Cerebellar nuclear complex (tissue), 1 donor: ENCODE measurements at regions not wholly inside any gene's neighbourhood (a gene's known extent, or its start where the extent isn't known, plus 50 kb on each side); places are given as distances from the start of the nearest gene placed in this dataset.

Experiments
- DNase-seq, 2 experiments: peaks; one replicate each; lab custom pipeline; 2025; lab: John Stamatoyannopoulos, UW

DNA sequence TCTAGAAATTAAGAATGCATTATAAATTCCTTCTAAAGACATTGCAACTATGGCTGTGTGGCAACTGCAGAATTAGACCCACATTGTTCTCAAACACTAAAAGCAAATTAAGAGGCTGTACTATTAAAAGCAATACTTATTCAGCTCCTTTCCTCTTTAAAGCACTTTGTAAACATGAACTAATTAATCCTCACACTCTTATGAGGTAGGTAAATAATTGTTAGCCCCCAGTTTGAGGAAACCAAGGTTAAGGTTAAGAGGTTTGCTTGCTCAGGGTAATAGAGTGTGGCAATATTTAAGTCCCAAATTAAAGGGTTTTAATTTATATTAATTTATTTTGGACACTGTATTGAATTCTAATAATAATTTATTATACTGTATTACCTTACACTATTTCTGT is 553.8 kb downstream of the LRRIQ3 start:
- DNase-seq, result no peak

DNA sequence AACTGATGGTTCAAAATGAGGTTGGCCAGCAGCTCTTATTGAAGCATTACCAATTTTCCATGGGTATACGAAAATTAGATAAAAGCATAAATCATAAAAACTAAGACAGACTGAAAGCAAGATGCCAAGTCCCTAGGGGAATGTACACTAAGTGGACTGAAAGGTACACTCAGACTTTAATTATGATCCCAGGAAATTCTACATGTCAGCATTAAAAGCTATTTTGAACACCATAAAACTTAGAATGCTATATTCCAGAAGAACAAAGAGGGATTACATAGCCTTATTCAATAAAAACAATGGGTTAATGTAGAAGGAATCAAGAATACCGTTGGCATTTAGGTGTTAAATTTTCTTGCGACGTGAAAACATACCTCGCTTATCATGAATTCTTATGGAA is 558.5 kb downstream of the LRRIQ3 start:
- no peak for DNase-seq

DNA sequence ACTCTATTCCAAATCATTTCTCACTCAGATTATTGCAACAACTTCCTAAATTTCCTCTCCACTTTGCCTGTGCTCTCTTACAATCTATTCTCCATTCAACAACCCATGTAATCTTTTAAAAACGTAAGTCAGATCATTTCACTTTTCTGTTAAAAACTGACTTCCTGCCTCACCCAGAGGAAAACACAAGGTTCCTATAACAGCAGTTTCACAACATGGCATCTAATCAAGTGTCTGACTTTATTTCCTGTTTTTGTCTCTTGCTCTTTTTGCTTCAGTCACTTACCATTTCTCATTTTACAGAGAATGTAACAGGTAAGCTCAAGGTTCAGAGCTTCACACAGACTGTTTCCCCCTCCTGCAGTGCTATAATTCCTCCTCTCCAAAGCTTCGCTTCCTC is 560.7 kb downstream of the LRRIQ3 start:
- no peak for DNase-seq

DNA sequence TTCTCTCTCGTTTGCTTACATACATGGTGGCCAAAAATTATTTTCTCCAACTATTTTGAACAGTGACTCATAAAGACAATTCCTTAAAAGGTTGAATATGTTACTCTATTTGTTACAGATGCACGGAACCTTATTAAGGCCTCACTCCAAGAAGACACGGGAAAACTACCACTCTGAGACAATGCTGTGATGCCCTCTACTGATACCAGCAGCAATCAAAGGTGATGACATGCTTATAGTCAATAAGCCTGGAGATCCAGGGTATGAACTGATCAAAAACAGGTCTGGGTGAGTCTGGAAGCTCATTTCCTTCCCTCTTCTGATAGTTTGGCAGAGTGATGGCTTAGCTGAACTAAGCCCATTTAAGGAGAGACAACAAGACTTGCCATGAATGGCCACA is 563.0 kb downstream of the LRRIQ3 start:
- DNase-seq, result no peak

DNA sequence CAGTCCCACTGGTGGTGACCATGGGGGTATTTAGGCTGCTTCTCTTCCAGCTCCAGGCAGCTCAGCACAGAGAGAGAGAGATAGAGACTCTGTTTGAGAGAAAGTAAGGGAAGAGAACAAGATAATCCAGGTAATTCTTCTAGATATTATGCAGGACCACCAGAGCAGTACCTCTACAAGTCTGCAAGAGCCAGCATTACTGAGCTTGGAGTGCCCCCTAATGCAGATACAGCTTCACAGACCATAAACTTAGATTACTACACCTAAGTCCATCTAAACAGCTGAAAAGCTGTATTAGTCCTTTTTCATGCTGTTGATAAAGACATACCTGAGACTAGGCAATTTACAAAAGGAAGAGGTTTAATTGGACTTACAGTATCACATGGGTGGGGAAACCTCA is 570.3 kb downstream of the LRRIQ3 start:
- no peak for DNase-seq

DNA sequence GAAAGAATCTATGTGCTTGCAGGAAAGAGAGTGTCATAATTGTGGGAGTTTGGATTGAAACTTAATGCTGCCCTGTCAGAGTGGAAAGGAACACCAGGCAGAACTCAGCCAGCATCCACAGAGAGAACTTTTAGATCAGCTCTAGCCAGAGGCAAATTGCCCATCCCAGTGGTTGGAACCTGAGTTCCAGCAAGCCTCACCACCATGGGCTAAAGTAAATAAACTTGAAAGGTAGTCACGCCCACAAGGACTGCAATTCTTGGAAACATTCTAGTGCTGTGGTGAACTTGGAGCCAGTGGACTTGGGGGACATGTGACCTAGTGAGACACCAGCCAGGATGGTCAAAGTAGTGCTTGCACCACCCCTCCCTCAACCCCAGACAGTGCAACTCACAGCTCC is 571.6 kb downstream of the LRRIQ3 start:
- DNase-seq, result no peak

DNA sequence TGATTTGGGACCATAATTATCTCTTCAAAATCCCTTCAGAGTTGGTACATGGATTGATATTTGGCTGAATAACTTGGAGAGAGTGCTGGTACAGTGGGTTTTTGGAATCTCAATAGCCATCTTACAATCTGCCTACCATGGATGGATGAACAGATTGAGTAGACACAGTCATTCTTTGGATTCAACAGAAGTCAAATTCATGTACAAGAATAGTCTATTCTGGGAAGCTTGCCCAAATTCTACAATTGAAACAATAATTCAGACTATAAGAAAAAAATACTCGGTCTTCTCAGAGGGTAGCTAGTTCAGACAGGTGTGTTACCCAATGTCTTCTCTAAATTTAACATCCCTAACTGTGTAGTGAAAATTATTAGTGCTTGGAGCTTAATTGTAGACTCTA is 574.0 kb downstream of the LRRIQ3 start:
- no peak for DNase-seq

DNA sequence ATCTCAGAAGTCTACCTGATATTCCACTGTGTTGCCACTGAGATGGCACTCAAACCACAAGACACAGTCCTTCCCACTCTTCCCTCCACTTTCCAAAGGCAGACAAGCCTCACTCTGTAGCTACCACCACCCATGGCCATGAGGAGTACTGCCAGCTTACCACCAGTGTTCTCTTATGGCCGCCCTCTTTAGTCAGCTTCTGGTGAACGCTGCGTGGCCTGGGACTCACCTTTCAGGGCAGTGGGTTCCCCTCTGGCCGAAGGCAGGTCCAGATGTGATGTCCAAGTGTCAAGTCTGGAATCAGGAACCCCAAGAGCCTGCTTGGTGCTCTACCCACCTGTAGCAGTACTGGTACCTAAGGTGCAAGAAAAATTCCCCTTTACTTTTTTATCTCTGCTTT is 580.8 kb downstream of the LRRIQ3 start:
- no peak for DNase-seq

DNA sequence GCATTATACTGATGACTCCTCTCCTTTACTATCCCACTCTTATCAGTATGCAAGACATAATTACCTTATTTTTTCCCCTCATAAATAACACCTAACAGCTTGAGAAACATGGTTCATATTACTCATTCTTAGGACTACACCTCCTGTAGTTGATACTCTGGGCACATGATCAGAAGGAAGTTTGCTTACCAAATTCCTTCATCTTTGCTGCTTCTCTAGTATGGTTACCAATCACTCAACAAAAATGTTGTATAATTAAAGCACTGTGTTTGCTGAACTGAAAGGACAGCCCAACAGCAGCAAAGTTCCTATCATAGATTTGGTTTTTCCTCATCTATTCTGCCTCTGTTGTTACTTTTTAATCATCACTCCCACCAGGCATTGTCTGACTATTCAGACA is 586.3 kb downstream of the LRRIQ3 start:
- DNase-seq, result no peak

DNA sequence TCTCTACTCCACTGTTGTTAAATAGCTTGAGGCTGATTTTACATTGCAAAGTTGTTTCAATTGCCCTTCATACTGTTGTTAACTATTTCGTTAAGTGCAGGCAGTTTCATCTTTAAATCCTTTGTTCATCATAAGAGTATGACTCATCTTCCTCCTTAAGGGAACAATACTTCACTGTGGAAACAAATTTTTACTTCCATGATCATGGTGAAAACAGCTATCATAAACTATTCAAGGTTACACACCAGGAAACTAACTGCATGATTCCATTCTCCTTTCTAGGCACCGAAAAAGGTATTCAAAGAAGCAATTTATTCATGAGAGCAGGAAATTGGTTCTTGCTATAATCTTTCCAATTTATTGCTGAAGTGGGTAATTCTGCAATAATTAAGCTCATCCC is 593.2 kb downstream of the LRRIQ3 start:
- no peak for DNase-seq

DNA sequence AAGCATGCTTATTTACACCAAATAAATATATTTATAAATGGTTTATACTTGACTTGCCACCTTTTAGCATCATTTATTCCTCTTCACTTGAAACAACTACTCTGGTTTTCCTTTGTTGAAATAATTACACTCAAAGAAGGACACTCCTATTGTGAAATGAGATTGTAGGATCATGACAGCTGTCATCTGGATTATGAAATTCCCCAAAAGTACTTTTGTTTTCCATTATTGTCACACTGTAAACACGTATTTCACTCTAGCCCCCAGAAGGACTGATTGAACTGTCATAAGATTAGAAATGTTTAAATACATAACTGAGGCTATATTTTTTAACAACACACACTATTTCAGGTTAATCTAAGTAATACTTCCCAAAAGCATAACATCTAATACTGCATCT is 593.8 kb downstream of the LRRIQ3 start:
- no peak for DNase-seq

DNA sequence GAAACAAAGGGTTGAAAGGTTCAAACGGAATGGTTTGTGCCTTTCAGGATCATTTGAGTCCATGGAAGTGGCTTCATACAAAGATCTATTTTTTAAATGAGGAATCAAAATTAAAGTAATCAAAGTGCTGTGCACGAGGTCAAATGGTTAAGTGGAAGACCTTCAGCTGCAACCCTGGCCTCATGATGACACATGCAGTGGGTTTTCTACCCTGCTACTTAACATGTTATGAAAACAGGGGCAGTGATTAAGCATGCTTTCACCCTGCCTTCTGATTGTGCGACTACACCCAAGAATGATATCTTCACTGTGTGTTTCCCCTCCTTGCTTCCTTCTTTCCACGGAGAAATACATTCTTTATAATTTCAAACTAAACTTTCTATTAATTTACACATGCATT is 604.2 kb downstream of the LRRIQ3 start:
- DNase-seq, result no peak

DNA sequence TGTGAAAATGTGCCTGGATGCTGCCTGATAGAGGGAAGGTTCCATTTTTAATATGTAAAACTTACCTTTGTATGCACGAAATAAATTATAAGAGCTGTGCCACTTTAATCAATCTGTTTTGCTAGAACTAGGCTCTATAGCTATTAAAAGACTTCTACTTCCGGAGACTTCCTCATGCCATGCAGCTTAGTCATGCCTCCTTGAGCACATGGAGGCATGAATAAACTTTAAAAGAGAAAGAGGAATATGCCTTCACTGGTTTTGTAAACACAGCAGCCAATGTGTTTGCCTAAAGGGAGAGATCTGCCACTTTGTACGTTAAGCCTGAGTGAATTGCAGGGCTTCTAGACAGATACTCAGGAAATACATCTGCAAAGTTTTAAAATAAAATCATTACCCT is 604.6 kb downstream of the LRRIQ3 start:
- no peak for DNase-seq

DNA sequence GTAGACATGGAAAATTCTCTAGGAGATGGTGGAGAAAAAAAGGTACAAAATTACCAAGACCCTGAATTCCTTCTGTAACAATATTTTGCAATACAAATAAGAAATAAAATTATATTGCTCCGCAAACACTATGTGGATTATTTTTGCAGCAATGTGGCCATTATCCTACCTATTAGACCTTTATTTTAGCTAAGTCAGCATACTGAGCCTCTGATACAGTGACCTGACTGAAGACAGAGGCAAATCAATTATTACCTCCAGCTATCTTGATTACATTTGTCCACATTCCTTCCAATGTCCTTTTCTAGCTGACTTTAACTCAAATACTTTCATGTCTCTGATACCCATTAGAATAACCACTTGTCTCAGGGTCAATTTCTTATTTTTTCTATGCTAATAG is 610.9 kb downstream of the LRRIQ3 start:
- DNase-seq, result no peak

DNA sequence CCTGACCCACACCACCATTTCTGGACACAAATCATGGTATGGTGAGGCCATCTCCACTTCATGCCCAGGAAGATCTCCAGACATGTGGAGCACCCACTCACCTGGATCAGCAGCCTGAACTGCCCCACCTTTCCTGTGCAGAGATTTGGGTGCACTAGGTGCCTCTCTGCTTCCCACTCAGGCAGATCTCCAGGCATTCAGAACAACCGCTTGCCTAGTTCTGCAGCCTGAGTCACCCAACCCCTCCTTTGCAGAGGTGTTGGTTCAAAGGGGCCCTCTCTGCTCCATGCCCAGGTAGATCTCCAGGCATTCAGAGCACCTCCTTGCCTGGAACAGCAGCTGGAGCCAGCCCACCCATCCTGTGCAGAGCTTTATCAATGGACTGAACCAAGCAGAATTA is 620.8 kb downstream of the LRRIQ3 start:
- DNase-seq, result no peak

DNA sequence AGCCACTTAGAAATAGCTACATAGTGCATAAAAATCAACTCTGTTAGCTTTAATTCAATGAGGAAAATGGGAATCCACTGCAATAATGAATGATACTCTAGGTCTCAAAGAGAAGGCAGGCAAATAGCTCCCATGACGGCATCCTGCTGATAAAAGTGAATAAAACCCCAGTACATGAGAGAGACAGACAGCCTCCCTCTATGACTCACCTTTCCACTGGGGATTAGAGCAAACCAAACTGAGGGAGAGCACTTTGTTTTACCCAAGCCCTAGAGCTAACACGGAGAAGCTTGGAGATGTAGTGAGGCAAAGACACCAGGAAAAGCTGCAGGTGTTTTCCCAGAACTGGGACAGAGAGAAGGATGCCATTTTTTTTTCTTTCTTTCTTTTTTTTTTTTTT is 621.9 kb downstream of the LRRIQ3 start:
- no peak for DNase-seq

DNA sequence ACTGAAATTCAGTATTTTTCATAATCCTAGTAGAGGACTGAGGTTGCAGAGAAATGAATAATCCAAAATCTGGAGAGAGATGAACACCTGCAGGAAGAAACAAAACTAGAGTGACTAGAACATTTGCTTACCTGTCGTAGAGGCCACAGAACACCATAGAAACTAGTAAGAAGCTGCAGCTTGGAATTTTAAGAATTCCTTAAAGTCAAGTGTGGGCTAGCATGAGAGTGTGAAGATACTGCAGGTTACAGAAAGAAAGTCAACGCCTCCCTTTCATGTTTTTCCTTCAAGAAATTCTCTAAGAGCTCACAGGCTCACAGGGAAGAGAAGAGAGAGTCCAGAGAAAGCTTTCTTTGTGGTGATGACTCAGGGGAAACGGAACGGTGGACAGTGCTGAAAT is 633.7 kb downstream of the LRRIQ3 start:
- no peak for DNase-seq

DNA sequence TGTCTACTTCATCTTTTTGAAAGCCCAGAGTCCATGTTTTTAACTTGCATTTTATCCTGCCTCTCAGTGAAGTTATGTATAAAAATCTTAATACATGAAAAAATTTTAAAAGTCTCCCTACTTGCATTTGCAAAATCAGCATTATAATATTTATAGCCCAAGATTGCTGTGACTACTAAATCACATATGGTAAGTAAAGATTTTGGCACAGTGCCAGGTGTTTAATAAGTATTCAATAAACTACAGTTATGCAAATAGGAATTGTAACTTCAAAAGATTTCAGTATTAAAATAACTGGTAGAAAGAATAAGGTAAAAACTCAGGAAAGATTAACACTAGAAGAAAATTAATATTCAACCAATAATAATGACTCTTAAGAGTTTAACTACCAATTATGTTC is 641.7 kb downstream of the LRRIQ3 start:
- DNase-seq, result no peak

DNA sequence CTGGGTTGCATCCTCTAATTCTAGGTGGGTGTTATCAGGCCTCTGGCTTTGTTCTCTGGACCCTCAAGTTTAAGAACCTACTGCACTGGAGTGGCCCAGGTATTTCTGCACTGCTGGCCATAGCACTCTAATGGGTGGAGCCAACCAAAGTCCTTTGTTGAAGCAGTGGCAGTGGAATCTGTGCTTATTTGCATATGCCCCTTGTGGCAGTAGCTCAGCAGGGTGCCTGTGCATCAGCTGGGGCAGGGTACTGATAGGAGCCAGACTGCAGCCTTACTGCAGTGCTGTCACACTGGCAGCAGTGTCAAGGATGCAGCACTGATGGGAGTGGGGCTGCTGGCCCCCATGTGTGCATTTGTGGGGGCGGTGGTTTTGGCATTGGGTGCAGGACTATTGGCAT is 660.6 kb downstream of the LRRIQ3 start:
- no peak for DNase-seq

DNA sequence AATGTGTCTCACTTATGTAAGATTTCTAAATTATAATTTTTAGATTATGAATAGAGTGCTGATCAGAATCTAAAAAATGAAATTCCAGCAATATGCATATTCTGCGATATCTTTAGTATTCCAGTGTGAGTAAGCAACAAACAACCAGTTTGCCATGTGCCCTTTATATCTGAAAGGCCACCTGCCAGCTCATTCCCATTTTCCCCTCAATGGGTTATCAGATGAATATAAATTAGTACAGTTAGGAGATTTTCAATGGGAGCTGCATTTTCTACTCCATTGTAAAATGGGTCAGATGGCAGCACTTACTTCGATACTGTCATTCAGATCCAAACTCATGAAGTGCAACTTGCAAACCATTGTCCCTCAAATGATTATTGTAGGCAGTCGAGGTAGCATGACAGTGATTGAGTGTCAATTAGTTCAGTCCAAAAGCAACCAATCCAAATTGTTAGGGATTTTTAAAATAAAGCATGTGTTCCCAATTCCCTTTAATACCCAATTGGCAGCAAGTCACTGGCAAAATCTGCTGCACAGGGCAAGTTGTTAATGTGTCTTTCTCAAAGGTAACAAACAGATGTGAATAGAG is 680.3 kb downstream of the LRRIQ3 start:
- no peak for DNase-seq

DNA sequence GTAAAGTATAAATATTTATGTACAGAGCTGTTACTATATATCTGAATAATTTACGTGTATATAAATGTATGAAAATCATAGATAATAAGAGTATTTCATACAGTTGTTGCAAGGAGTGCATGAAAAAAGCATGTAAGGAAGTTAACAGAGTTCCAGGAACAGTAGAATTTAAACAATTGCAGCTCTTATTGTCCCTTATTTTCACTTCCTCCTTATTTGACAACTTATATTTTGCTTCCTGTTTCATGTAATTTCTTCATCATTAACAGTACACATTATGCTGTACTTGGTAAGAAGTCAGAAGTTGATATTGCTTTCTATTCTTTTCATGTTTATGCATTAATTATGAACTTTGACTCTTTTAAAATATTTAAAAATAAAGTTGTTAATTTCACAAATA is 681.5 kb downstream of the LRRIQ3 start:
- no peak for DNase-seq

DNA sequence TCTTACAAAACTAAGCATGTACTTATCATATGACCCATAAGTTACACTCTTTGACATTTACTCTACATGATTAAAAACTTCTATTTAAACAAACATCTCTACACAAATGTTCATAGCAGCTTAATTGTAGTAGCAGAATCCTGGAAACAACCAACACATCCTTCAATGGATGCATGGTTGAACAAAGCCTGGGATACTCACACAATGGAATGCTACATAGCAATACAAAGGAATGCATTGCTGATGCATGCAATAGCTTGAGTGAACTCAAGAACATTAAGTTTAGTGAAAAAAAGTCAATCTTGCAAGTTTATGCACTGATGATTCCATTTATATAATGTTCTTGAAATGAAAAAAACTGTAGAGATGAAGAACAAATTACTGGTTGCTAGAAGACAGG is 686.9 kb downstream of the LRRIQ3 start:
- DNase-seq, result no peak

DNA sequence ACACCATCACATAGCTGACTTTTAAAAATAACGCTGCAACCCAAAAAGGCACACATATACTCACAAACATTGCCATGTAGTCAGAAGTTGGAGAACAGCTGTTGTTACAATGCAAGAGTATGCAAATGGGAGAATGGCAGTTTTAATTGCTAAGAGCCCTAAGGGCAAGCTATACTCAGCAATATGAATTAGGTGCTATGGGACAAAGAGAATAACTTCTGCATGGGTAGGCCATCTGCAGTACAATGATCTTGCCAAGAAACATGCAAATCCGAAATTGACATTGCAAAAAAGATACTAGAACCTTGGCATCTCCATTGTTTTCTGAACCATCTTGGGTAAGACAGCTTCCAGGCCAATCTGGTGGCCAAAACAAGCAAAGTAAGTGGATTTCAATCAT is 697.8 kb downstream of the LRRIQ3 start:
- DNase-seq, result no peak

DNA sequence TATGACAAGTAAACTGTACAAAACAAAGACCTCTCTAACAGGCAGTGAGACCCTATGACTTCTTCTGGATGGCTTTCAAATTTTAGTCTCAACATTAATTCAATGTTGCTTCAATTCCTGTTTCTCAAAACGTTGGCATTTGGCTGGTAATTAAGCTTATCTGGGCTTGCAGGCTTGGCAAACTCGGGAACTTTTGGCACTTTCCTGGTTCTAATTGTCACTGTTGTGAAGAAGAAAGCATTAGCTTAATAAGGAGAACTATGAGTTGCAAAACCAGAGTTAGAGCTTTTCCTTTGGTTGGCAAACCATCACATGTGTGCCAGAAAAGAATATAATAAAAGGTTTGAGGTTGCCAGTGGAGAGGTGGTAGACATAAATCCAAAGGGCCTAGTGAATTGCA is 698.3 kb downstream of the LRRIQ3 start:
- DNase-seq, result no peak

DNA sequence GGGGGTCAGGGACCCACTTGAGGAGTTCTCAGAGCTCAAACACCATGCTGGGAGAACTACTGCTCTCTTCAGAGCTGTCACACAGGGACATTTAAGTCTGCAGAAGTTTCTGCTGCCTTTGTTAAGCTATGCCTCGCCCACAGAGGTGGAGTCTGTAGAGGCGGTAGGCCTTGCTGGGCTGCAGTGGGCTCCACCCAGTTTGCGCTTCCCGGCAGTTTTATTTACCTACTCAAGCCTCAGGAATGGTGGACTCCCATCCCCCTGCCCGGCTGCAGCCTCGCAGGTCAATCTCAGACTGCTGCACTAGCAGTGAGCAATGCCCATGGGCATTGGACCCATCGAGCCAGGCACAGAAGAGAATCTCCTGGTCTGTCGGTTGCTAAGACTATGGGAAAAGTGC is 706.4 kb downstream of the LRRIQ3 start:
- no peak for DNase-seq
